ENCODE measurements at regions not wholly inside any gene's neighbourhood (a gene's known extent, or its start where the extent isn't known, plus 50 kb on each side); places are given as distances from the start of the nearest gene placed in this dataset.

GRCh38 chr2:116696903-116697302 is 1117.6 kb upstream of the DDX18 start:
- no peak for DNase-seq

GRCh38 chr2:116706396-116706795 is 1108.1 kb upstream of the DDX18 start:
- no peaks in the 10 kb centered on the region for H3K27me3 ChIP-seq
- no peaks in the 10 kb centered on the region for H3K9me3 ChIP-seq
- no peaks in the 10 kb centered on the region for H3K4me1 ChIP-seq
- H3K36me3 ChIP-seq (ENCODE audit: low read depth, missing control alignments): no peaks in the 10 kb centered on the region
- TF ChIP-seq CTCF (IDR thresholded peaks at IDR 0.05) (no peak), POLR2A (IDR thresholded peaks at IDR 0.05) (no peak)
- H3K4me3 ChIP-seq: no peak overlapping the region
- WGBS, 2 donors: 81 to 86% methylated on average over 3 of the region's 3 CpGs
- DNase-seq: no peak
- H3K27ac ChIP-seq: no peak overlapping the region
- intact Hi-C loops (cut with DNase I; ENCODE audit: low total_unique reads): no loop called here

More at GRCh38 chr2:116696903-116697302, 1117.6 kb upstream of the DDX18 start:
- H3K36me3 ChIP-seq (ENCODE audit: low read depth, missing control alignments): no peaks in the 10 kb centered on the region
- no peaks in the 10 kb centered on the region for H3K4me1 ChIP-seq
- H3K9me3 ChIP-seq: no peaks in the 10 kb centered on the region
- TF ChIP-seq CTCF (IDR thresholded peaks at IDR 0.05) (no peak), POLR2A (IDR thresholded peaks at IDR 0.05) (no peak)
- H3K27me3 ChIP-seq: no peaks in the 10 kb centered on the region
- no peak overlapping the region for H3K27ac ChIP-seq
- no peak overlapping the region for H3K4me3 ChIP-seq
- intact Hi-C loops (cut with DNase I; ENCODE audit: low total_unique reads): no loop called here

DNA sequence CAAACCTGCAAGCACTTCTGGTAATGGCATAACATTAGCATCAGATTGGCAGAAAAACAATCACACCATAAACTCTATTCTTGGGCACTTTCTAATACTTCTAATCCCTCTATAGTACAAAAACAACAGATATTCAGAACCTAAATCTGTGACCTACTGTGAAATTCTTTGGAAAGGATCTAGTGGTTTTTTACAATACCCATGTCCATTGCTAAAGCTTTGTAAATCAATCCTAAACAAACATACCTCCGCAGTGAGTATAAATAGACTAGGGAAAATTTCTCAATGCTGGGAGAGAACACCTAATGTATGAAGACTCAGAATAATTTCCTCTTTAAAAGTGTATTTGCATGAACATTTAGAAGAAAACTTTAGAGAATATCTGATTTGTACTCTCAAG is 1098.5 kb upstream of the DDX18 start:
- Histone ChIP-seq H3K4me3 (no peak overlapping the region), H3K27me3 (no peaks in the 10 kb centered on the region), H3K4me1 (no peaks in the 10 kb centered on the region), H3K9me3 (no peaks in the 10 kb centered on the region), H3K36me3 (ENCODE audit: low read depth, missing control alignments) (no peaks in the 10 kb centered on the region), H3K27ac (no peak overlapping the region)
- no peak for DNase-seq
- TF ChIP-seq POLR2A (IDR thresholded peaks at IDR 0.05) (no peak), CTCF (IDR thresholded peaks at IDR 0.05) (no peak)
- intact Hi-C loops (cut with DNase I; ENCODE audit: low total_unique reads): no loop called here
- 87 to 94% methylated on average over 1 of the region's 1 CpG for WGBS, 2 donors

- H3K4me1 ChIP-seq: no peaks in the 10 kb centered on the region
- H3K36me3 ChIP-seq (ENCODE audit: low read depth, missing control alignments): no peaks in the 10 kb centered on the region
- DNase-seq: no peak
- H3K9me3 ChIP-seq: no peaks in the 10 kb centered on the region
- 92 to 96% methylated on average over 2 of the region's 2 CpGs for WGBS, 2 donors
- H3K27me3 ChIP-seq: no peaks in the 10 kb centered on the region
- no peak for TF ChIP-seq POLR2A (IDR thresholded peaks at IDR 0.05)
- no peak for TF ChIP-seq CTCF (IDR thresholded peaks at IDR 0.05)
- intact Hi-C loops (cut with DNase I; ENCODE audit: low total_unique reads): no loop called here
- H3K4me3 ChIP-seq: no peak overlapping the region
- no peak overlapping the region for H3K27ac ChIP-seq
These were observed 1098.0 kb upstream of the DDX18 start for GRCh38 chr2:116716444-116716843.

DNA sequence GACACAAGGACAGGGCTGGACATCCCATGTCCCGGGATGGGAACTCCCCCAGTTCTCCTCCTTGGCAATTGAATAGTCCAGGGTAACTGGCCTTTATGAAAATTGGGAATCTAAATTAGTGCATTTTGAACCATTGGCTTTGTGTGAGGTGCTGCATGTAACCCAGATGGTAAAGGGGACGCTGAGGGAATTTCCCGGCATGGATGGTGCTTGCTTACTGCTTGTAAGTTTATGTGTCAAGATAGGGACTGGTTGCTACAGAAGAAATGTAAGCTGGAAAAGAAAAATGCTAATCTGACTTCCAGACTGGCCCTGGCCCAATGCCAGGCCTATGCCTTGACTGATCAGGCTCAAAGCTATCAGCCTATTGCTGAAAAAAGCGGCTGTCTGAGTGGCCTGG is 1096.7 kb upstream of the DDX18 start:
- Histone ChIP-seq H3K9me3 (no peaks in the 10 kb centered on the region), H3K4me3 (no peak overlapping the region), H3K27me3 (no peaks in the 10 kb centered on the region), H3K4me1 (no peaks in the 10 kb centered on the region), H3K27ac (no peak overlapping the region), H3K36me3 (ENCODE audit: low read depth, missing control alignments) (no peaks in the 10 kb centered on the region)
- 73 to 80% methylated on average over 4 of the region's 4 CpGs for WGBS, 2 donors
- no peak for DNase-seq
- TF ChIP-seq POLR2A (IDR thresholded peaks at IDR 0.05) (no peak), CTCF (IDR thresholded peaks at IDR 0.05) (no peak)
- intact Hi-C loops (cut with DNase I; ENCODE audit: low total_unique reads): no loop called here
